ENCODE measurements at regions not wholly inside any gene's neighbourhood (a gene's known extent, or its start where the extent isn't known, plus 50 kb on each side); places are given as distances from the start of the nearest gene placed in this dataset.
A peak's percentile ranks its signal among the peaks of the same experiment; 100 is the strongest.
"Not testable (repeated sequence)": the region's sequence is repeated elsewhere in the genome, so short reads cannot be mapped to it uniquely, and the experiment has no call there.

GRCh38 chr2:153532140-153532539 is 53.6 kb upstream of the RPRM start:
- DNase-seq (ENCODE audit: low read depth, low spot score) = no peak

GRCh38 chr2:153533803-153534202 is 55.2 kb upstream of the RPRM start:
- not testable (repeated sequence) for DNase-seq (ENCODE audit: low read depth, low spot score)

GRCh38 chr2:153534590-153534989 is 56.0 kb upstream of the RPRM start:
- not testable (repeated sequence) for DNase-seq (ENCODE audit: low read depth, low spot score)

- no peak for DNase-seq (ENCODE audit: low read depth, low spot score)
Observed at GRCh38 chr2:153536115-153536514, 57.6 kb upstream of the RPRM start.

- DNase-seq (ENCODE audit: low read depth, low spot score) = not testable (repeated sequence)
Observed at GRCh38 chr2:153538102-153538501, 59.5 kb upstream of the RPRM start.

GRCh38 chr2:153543635-153544071 is 65.1 kb upstream of the RPRM start:
- peak; percentile 3 for DNase-seq (ENCODE audit: low read depth, low spot score)

- no peak for DNase-seq (ENCODE audit: low read depth, low spot score)
Observed at GRCh38 chr2:153546358-153546757, 67.8 kb upstream of the RPRM start.

- no peak for DNase-seq (ENCODE audit: low read depth, low spot score)
Observed at GRCh38 chr2:153548536-153548935, 70.0 kb upstream of the RPRM start.

- DNase-seq (ENCODE audit: low read depth, low spot score) = no peak
Observed at GRCh38 chr2:153551698-153552097, 73.1 kb upstream of the RPRM start.

GRCh38 chr2:153557211-153557610 is 78.6 kb upstream of the RPRM start:
- no peak for DNase-seq (ENCODE audit: low read depth, low spot score)

- no peak for DNase-seq (ENCODE audit: low read depth, low spot score)
Observed at GRCh38 chr2:153557714-153558113, 79.2 kb upstream of the RPRM start.

- no peak for DNase-seq (ENCODE audit: low read depth, low spot score)
Observed at GRCh38 chr2:153558247-153558646, 79.7 kb upstream of the RPRM start.

- no peak for DNase-seq (ENCODE audit: low read depth, low spot score)
Observed at GRCh38 chr2:153567367-153567766, 88.8 kb upstream of the RPRM start.

GRCh38 chr2:153568105-153568504 is 89.5 kb upstream of the RPRM start:
- DNase-seq (ENCODE audit: low read depth, low spot score) = no peak

- DNase-seq (ENCODE audit: low read depth, low spot score) = no peak
Observed at GRCh38 chr2:153575171-153575853, 96.8 kb upstream of the RPRM start.

- DNase-seq (ENCODE audit: low read depth, low spot score) = no peak
Observed at GRCh38 chr2:153584244-153584643, 105.7 kb upstream of the RPRM start.

- DNase-seq (ENCODE audit: low read depth, low spot score) = no peak
Observed at GRCh38 chr2:153588408-153588807, 109.8 kb upstream of the RPRM start.

- no peak for DNase-seq (ENCODE audit: low read depth, low spot score)
Observed at GRCh38 chr2:153589586-153589985, 111.0 kb upstream of the RPRM start.

GRCh38 chr2:153593086-153593485 is 114.5 kb upstream of the RPRM start:
- DNase-seq (ENCODE audit: low read depth, low spot score) = not testable (repeated sequence)

GRCh38 chr2:153595939-153596338 is 117.4 kb upstream of the RPRM start:
- DNase-seq (ENCODE audit: low read depth, low spot score) = peak; percentile 74

- DNase-seq (ENCODE audit: low read depth, low spot score) = no peak
Observed at GRCh38 chr2:153601812-153602211, 123.2 kb upstream of the RPRM start.

- no peak for DNase-seq (ENCODE audit: low read depth, low spot score)
Observed at GRCh38 chr2:153604133-153604532, 125.6 kb upstream of the RPRM start.

- DNase-seq (ENCODE audit: low read depth, low spot score) = no peak
Observed at GRCh38 chr2:153606623-153607022, 128.1 kb upstream of the RPRM start.

- no peak for DNase-seq (ENCODE audit: low read depth, low spot score)
Observed at GRCh38 chr2:153622285-153622684, 143.7 kb upstream of the RPRM start.
